ENCODE measurements at regions not wholly inside any gene's neighbourhood (a gene's known extent, or its start where the extent isn't known, plus 50 kb on each side); places are given as distances from the start of the nearest gene placed in this dataset.

DNA sequence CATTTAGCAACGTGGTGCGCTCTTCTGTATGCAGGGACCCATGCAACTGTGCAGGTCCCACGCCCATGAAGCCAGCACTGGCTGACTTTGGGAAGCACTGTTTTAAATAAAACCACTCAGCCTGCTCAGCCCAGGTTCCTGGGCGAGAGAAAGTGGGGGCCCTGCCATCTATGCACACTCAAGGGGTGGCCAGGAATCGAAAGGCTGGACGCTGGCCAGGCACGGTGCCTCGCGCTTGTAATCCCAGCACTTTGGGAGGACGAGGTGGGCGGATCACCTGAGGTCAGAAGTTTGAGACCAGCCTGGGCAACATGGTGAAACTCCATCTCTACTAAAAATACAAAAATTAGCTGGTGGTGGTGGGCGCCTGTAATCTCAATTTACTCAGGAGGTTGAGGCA lies 179.9 kb upstream of the TBX3 start:
- no peaks in the 10 kb centered on the region for H3K36me3 ChIP-seq (ENCODE audit: control insufficient read depth in 4 of 4, insufficient read depth in 4 of 4, low read length in 4 of 4)
- peaks cover 0 to 6% (median 3%) of the 10 kb centered on the region in 4 donors for H3K9me3 ChIP-seq (ENCODE audit: control insufficient read depth in 4 of 4, insufficient read depth in 3 of 4, low read length in 3 of 4)
- H3K4me1 ChIP-seq (ENCODE audit: control insufficient read depth in 5 of 5, insufficient read depth in 5 of 5, low read length in 5 of 5): peaks cover 0 to 12% (median 0%) of the 10 kb centered on the region in 5 donors
- DNase-seq (no peak), ATAC-seq (ENCODE audit: insufficient read depth, low FRiP score) (no peak)
- no peak overlapping the region for H3K9ac ChIP-seq (ENCODE audit: insufficient read depth in 1 of 2, low read length in 2 of 2)
- H3K27me3 ChIP-seq (ENCODE audit: control insufficient read depth in 3 of 3, insufficient read depth in 3 of 3, low read length in 2 of 3): no peaks in the 10 kb centered on the region
- 76 to 88% methylated on average over 12 of the region's 12 CpGs for WGBS, 2 donors
- no peak overlapping the region for H3K27ac ChIP-seq (ENCODE audit: low read depth in 1 of 2, low read length in 1 of 2)
- TF ChIP-seq, protein P1, sequence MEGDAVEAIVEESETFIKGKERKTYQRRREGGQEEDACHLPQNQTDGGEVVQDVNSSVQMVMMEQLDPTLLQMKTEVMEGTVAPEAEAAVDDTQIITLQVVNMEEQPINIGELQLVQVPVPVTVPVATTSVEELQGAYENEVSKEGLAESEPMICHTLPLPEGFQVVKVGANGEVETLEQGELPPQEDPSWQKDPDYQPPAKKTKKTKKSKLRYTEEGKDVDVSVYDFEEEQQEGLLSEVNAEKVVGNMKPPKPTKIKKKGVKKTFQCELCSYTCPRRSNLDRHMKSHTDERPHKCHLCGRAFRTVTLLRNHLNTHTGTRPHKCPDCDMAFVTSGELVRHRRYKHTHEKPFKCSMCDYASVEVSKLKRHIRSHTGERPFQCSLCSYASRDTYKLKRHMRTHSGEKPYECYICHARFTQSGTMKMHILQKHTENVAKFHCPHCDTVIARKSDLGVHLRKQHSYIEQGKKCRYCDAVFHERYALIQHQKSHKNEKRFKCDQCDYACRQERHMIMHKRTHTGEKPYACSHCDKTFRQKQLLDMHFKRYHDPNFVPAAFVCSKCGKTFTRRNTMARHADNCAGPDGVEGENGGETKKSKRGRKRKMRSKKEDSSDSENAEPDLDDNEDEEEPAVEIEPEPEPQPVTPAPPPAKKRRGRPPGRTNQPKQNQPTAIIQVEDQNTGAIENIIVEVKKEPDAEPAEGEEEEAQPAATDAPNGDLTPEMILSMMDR (IDR thresholded peaks at IDR 0.05; ENCODE audit: control extremely low read depth, extremely low read depth): no peak
- H3K4me3 ChIP-seq: no peak overlapping the region

- Histone ChIP-seq H3K27me3 (ENCODE audit: control insufficient read depth in 3 of 3, insufficient read depth in 3 of 3, low read length in 2 of 3) (no peaks in the 10 kb centered on the region), H3K36me3 (ENCODE audit: control insufficient read depth in 4 of 4, insufficient read depth in 4 of 4, low read length in 4 of 4) (no peaks in the 10 kb centered on the region), H3K27ac (ENCODE audit: low read depth in 1 of 2, low read length in 1 of 2) (no peak overlapping the region), H3K4me1 (ENCODE audit: control insufficient read depth in 5 of 5, insufficient read depth in 5 of 5, low read length in 5 of 5) (peaks cover 0 to 9% (median 0%) of the 10 kb centered on the region in 5 donors), H3K9me3 (ENCODE audit: control insufficient read depth in 4 of 4, insufficient read depth in 3 of 4, low read length in 3 of 4) (peaks cover 0 to 6% (median 2%) of the 10 kb centered on the region in 4 donors), H3K9ac (ENCODE audit: insufficient read depth in 1 of 2, low read length in 2 of 2) (no peak overlapping the region), H3K4me3 (no peak overlapping the region)
- no peak for ATAC-seq (ENCODE audit: insufficient read depth, low FRiP score)
- no peak for DNase-seq
- TF ChIP-seq, protein P1 (IDR thresholded peaks at IDR 0.05; ENCODE audit: control extremely low read depth, extremely low read depth): no peak
- WGBS, 2 donors: 92 to 93% methylated on average over 6 of the region's 6 CpGs
Measured at GRCh38 chr12:114860969-114861368, 177.0 kb upstream of the TBX3 start.

DNA sequence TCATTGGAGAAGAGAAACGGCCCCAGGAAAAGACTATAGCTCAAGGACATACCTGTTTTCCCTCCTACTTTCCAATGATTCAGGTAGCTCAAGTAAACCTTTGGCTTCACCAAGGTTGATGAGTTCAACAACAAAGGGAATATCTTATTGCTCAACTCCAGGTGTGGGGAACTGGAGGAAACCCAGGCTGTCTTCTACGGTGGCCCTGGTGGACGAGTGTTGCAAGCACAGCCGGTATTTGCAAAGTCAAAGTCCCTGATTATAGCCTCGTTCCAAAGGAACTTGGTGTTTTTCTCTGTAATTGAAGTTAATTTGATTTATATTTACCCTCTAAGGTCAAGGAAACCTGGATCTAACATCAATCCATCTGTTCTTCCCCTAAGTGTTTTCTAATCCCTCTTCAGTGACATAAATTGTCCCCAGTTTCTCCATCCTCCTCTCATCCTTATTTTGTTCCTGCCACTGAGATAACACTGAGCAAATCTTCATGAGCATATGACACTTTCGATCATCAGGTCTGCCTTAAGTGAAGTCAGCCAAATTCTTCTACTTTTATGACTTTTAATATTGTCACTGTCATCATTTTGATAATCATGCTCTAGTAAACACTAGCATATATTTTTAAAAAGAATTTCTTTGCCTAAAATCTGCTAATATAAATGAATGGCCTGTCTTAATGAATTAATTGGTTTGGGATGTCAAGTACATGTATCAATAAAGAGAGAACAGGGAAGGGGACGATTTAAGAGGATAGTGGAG lies 174.6 kb upstream of the TBX3 start:
- peaks cover 0 to 1% (median 0%) of the 10 kb centered on the region in 5 donors for H3K4me1 ChIP-seq (ENCODE audit: control insufficient read depth in 5 of 5, insufficient read depth in 5 of 5, low read length in 5 of 5)
- H3K9ac ChIP-seq (ENCODE audit: insufficient read depth in 1 of 2, low read length in 2 of 2): no peak overlapping the region
- no peaks in the 10 kb centered on the region for H3K27me3 ChIP-seq (ENCODE audit: control insufficient read depth in 3 of 3, insufficient read depth in 3 of 3, low read length in 2 of 3)
- DNase-seq (no peak), ATAC-seq (ENCODE audit: insufficient read depth, low FRiP score) (no peak)
- TF ChIP-seq, protein P1 (IDR thresholded peaks at IDR 0.05; ENCODE audit: control extremely low read depth, extremely low read depth): no peak
- WGBS, 2 donors: 79 to 83% methylated on average over 7 of the region's 7 CpGs
- H3K9me3 ChIP-seq (ENCODE audit: control insufficient read depth in 4 of 4, insufficient read depth in 3 of 4, low read length in 3 of 4): peaks cover 0 to 6% (median 2%) of the 10 kb centered on the region in 4 donors
- no peaks in the 10 kb centered on the region for H3K36me3 ChIP-seq (ENCODE audit: control insufficient read depth in 4 of 4, insufficient read depth in 4 of 4, low read length in 4 of 4)
- no peak overlapping the region for H3K4me3 ChIP-seq
- H3K27ac ChIP-seq (ENCODE audit: low read depth in 1 of 2, low read length in 1 of 2): no peak overlapping the region
